ENCODE measurements at regions not wholly inside any gene's neighbourhood (a gene's known extent, or its start where the extent isn't known, plus 50 kb on each side); places are given as distances from the start of the nearest gene placed in this dataset.

GRCh38 chr9:89985068-89985467 is 380.3 kb downstream of the GADD45G start:
- no peak for DNase-seq

- no peak for DNase-seq
These were observed 381.4 kb downstream of the GADD45G start for GRCh38 chr9:89986190-89986589.

- DNase-seq: no peak
These were observed 383.6 kb downstream of the GADD45G start for GRCh38 chr9:89988458-89988857.

GRCh38 chr9:89991204-89991790 is 386.5 kb downstream of the GADD45G start:
- no peak for DNase-seq

GRCh38 chr9:89992326-89993198 is 387.8 kb downstream of the GADD45G start:
- no peak for DNase-seq

GRCh38 chr9:89993678-89994630 is 389.1 kb downstream of the GADD45G start:
- DNase-seq: no peak

- no peak for DNase-seq
These were observed 390.3 kb downstream of the GADD45G start for GRCh38 chr9:89994988-89995613.

- no peak for DNase-seq
These were observed 391.3 kb downstream of the GADD45G start for GRCh38 chr9:89996116-89996515.

GRCh38 chr9:89996773-89997172 is 392.0 kb downstream of the GADD45G start:
- no peak for DNase-seq

- no peak for DNase-seq
These were observed 393.8 kb downstream of the GADD45G start for GRCh38 chr9:89998633-89999032.

GRCh38 chr9:89999176-89999533 is 394.3 kb downstream of the GADD45G start:
- DNase-seq: no peak

GRCh38 chr9:89999534-90000370 is 394.9 kb downstream of the GADD45G start:
- DNase-seq: peak; percentile 41

- DNase-seq: no peak
These were observed 396.1 kb downstream of the GADD45G start for GRCh38 chr9:90000925-90001324.

- DNase-seq: no peak
These were observed 396.9 kb downstream of the GADD45G start for GRCh38 chr9:90001747-90002146.

- DNase-seq: no peak
These were observed 397.8 kb downstream of the GADD45G start for GRCh38 chr9:90002397-90003271.

GRCh38 chr9:90005388-90005787 is 400.6 kb downstream of the GADD45G start:
- DNase-seq: no peak

GRCh38 chr9:90007516-90008440 is 403.0 kb downstream of the GADD45G start:
- DNase-seq: no peak

- DNase-seq: no peak
These were observed 404.6 kb downstream of the GADD45G start for GRCh38 chr9:90009447-90009846.

GRCh38 chr9:90010793-90011192 is 406.0 kb downstream of the GADD45G start:
- no peak for DNase-seq

- no peak for DNase-seq
These were observed 408.1 kb downstream of the GADD45G start for GRCh38 chr9:90012949-90013348.
